C4-2B (cell line): ENCODE measurements at regions not wholly inside any gene's neighbourhood (a gene's known extent, or its start where the extent isn't known, plus 50 kb on each side); places are given as distances from the start of the nearest gene placed in this dataset.

ENCODE experiments used
- ZFX ChIP-seq: fragments of 450-650 bp; IDR thresholded peaks from 2 replicates; pipeline ENCODE4 v1.6.1; 2017
- TF ChIP-seq, protein P1 (sequence below): fragments of 450-650 bp; conservative IDR thresholded peaks from 2 replicates; pipeline ENCODE4 v1.5.1; 2017; ENCODE audit warnings: mild to moderate bottlenecking

DNA sequence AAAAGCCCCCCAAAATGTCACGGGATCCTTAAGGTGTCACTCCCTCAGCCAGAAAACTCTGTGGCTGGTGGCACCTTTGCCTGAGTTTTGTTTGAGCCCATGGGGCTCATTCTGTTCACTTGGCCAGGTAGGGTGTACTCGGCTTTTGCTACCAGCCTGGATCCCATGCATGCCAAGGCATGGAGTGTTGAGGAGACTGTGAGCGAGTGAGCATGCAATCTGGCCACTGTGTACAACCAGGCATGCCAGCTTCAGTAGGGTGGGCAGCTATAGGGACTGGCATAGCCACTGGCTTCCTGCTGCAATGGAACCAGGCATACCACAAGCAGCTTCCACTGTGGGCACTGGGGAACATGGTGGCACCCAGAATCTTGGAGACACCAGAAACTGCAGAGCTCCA lies 436.0 kb upstream of the GRM3 start:
- TF ChIP-seq, protein P1, sequence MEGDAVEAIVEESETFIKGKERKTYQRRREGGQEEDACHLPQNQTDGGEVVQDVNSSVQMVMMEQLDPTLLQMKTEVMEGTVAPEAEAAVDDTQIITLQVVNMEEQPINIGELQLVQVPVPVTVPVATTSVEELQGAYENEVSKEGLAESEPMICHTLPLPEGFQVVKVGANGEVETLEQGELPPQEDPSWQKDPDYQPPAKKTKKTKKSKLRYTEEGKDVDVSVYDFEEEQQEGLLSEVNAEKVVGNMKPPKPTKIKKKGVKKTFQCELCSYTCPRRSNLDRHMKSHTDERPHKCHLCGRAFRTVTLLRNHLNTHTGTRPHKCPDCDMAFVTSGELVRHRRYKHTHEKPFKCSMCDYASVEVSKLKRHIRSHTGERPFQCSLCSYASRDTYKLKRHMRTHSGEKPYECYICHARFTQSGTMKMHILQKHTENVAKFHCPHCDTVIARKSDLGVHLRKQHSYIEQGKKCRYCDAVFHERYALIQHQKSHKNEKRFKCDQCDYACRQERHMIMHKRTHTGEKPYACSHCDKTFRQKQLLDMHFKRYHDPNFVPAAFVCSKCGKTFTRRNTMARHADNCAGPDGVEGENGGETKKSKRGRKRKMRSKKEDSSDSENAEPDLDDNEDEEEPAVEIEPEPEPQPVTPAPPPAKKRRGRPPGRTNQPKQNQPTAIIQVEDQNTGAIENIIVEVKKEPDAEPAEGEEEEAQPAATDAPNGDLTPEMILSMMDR, result no peak
- TF ChIP-seq ZFX, result no peak
